Stomach (tissue), 4 donors: ENCODE measurements at regions not wholly inside any gene's neighbourhood (a gene's known extent, or its start where the extent isn't known, plus 50 kb on each side); places are given as distances from the start of the nearest gene placed in this dataset.

Experiments
- CTCF ChIP-seq, 7 experiments: fragments of 450-650 bp in 4 of 7; fragments of 200-600 bp in 3 of 7; sonication (generic) in 3 of 7; IDR thresholded peaks; one replicate each; pipeline ENCODE4 v1.5.1; 2016 to 2019; ENCODE audit warnings: antibody characterized with exemption in 7 of 7, control low read depth in 2 of 7, mild to moderate bottlenecking in 1 of 7
- POLR2A ChIP-seq, 4 donors: fragments of 450-650 bp; IDR thresholded peaks; one replicate each; pipeline ENCODE4 v1.6.1; 2016; ENCODE audit warnings: antibody characterized with exemption in 4 of 4, control low read depth in 2 of 4, mild to moderate bottlenecking in 1 of 4, moderate library complexity in 1 of 4
- POLR2AphosphoS5 ChIP-seq, 3 donors: sonication (generic); formaldehyde crosslinking; IDR thresholded peaks; one replicate each; pipeline ENCODE4 v1.6.1; 2016; ENCODE audit warnings: antibody characterized with exemption in 3 of 3

DNA sequence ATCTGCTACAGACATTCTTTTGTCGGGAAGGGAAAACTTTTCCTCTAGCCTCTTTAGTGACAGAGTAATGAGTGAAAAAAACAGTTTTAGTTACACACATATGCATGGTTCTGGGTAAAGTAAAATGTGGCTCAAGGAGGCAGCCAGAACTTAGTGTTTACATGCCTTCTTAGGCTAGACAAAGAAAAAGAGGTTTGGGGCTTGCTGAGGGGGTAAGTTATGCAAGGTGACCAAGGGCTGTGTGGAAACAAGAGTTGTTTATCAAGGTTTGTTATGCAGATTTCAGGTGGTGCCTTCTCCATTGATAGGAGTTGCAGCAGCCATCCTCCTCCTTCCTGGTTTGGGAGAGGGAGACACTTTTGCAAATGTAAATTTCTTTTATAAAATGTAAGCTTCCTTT lies 66.5 kb upstream of the RAB3GAP2 start:
- TF ChIP-seq CTCF (IDR thresholded peaks at IDR 0.05) (no peak), POLR2A (IDR thresholded peaks at IDR 0.05) (no peak), POLR2AphosphoS5 (IDR thresholded peaks at IDR 0.05) (no peak)
